HG03469 (cell line): ENCODE measurements at regions not wholly inside any gene's neighbourhood (a gene's known extent, or its start where the extent isn't known, plus 50 kb on each side); places are given as distances from the start of the nearest gene placed in this dataset.

Experiments used
- ATAC-seq: cut with Tn5 transposase; IDR thresholded peaks from one replicate; pipeline ENCODE4 v1.9.1; 2021; ENCODE audit warnings: mild to moderate bottlenecking, moderate library complexity, moderate number of reproducible peaks; ENCODE audit not compliant: unreplicated experiment

- no peak for ATAC-seq
Observed at GRCh38 chr15:62625429-62626033, 417.0 kb upstream of the TPM1 start.

GRCh38 chr15:62626903-62627302 lies 415.6 kb upstream of the TPM1 start:
- no peak for ATAC-seq

GRCh38 chr15:62631076-62631724 lies 411.3 kb upstream of the TPM1 start:
- ATAC-seq = no peak

- ATAC-seq = no peak
Observed at GRCh38 chr15:62636823-62637573, 405.5 kb upstream of the TPM1 start.

- ATAC-seq = no peak
Observed at GRCh38 chr15:62637574-62637897, 405.0 kb upstream of the TPM1 start.

GRCh38 chr15:62637950-62638619 lies 404.5 kb upstream of the TPM1 start:
- ATAC-seq = no peak

- ATAC-seq = no peak
Observed at GRCh38 chr15:62639432-62639831, 403.1 kb upstream of the TPM1 start.

- ATAC-seq = no peak
Observed at GRCh38 chr15:62639906-62640605, 402.5 kb upstream of the TPM1 start.

- no peak for ATAC-seq
Observed at GRCh38 chr15:62641825-62642224, 400.7 kb upstream of the TPM1 start.

GRCh38 chr15:62643572-62643971 lies 399.0 kb upstream of the TPM1 start:
- ATAC-seq = no peak

- ATAC-seq = no peak
Observed at GRCh38 chr15:62644216-62644888, 398.2 kb upstream of the TPM1 start.

- ATAC-seq = no peak
Observed at GRCh38 chr15:62644889-62645742, 397.4 kb upstream of the TPM1 start.

GRCh38 chr15:62647202-62647842 lies 395.2 kb upstream of the TPM1 start:
- no peak for ATAC-seq

GRCh38 chr15:62647843-62648505 lies 394.6 kb upstream of the TPM1 start:
- ATAC-seq = no peak

GRCh38 chr15:62648954-62649353 lies 393.6 kb upstream of the TPM1 start:
- no peak for ATAC-seq

- ATAC-seq = peak; percentile 69
Observed at GRCh38 chr15:62649793-62650420, 392.6 kb upstream of the TPM1 start.

- no peak for ATAC-seq
Observed at GRCh38 chr15:62653122-62653521, 389.4 kb upstream of the TPM1 start.

GRCh38 chr15:62656071-62656470 lies 386.5 kb upstream of the TPM1 start:
- no peak for ATAC-seq
